ENCODE measurements at regions not wholly inside any gene's neighbourhood (a gene's known extent, or its start where the extent isn't known, plus 50 kb on each side); places are given as distances from the start of the nearest gene placed in this dataset.

- Histone ChIP-seq H3K9me3 (peaks cover 6% of the 10 kb centered on the region; the same call in 1 of the 2 replicates), H3K4me2 (no peak overlapping the region), H3K27ac (no peak overlapping the region), H3K9ac (no peak overlapping the region), H3K27me3 (no peaks in the 10 kb centered on the region), H3K36me3 (no peaks in the 10 kb centered on the region), H4K20me1 (no peaks in the 10 kb centered on the region), H3K4me3 (no peak overlapping the region), H3K4me1 (peaks cover 19% of the 10 kb centered on the region)
- TF ChIP-seq Cebpa-rat (IDR thresholded peaks at IDR 0.05) = no peak
Measured at GRCh38 chr13:106118996-106119395, 416.5 kb downstream of the EFNB2 start.

DNA sequence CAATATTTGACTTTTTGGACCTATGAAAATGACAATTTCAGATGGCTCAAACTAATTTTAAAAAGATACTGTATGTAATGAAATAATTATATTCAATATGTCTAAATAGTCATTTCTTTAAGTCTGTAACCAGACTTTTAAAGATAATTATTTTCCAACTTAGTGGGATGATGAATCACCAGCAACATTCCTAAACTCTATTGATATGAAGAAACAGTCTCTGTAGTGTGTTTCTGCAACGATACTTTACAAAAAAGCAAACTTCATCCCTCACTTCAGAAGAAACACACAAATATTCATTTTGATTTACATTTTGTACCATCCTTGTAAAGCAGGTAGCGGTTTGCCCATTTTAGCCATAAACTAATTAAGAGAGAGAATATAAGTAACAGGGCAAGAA is 417.4 kb downstream of the EFNB2 start:
- Histone ChIP-seq H3K9me3 (peaks cover 6% of the 10 kb centered on the region; the same call in 1 of the 2 replicates), H3K4me1 (peaks cover 19% of the 10 kb centered on the region), H3K9ac (no peak overlapping the region), H3K36me3 (no peaks in the 10 kb centered on the region), H4K20me1 (no peaks in the 10 kb centered on the region), H3K27me3 (no peaks in the 10 kb centered on the region), H3K4me2 (no peak overlapping the region), H3K27ac (no peak overlapping the region), H3K4me3 (no peak overlapping the region)
- no peak for TF ChIP-seq Cebpa-rat (IDR thresholded peaks at IDR 0.05)

DNA sequence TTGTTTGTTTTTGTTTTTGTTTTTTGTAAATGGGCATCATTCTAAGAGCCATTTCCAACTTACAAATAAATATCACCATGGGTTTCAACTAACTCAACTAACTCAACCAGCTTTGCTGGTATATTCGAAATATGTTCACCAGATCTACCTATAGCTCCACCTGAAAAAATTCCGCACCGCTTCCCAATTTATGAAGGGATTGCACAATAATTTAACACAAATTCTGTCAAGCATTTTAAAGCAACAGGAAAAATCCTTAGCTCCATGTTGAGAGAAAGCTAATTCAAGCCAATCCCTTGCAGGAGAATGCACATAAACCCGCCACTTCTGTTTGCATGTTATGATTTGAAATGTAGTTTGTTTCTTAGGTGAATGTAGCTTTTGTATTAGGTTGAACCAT is 417.8 kb downstream of the EFNB2 start:
- H3K27me3 ChIP-seq = no peaks in the 10 kb centered on the region
- peaks cover 16% of the 10 kb centered on the region for H3K4me1 ChIP-seq
- no peaks in the 10 kb centered on the region for H4K20me1 ChIP-seq
- no peak overlapping the region for H3K27ac ChIP-seq
- TF ChIP-seq Cebpa-rat (IDR thresholded peaks at IDR 0.05) = peak; percentile 9; the same call in 1 of the 2 replicates
- no peaks in the 10 kb centered on the region for H3K36me3 ChIP-seq
- H3K9me3 ChIP-seq = peaks cover 6% of the 10 kb centered on the region; the same call in 1 of the 2 replicates
- H3K4me2 ChIP-seq = no peak overlapping the region
- no peak overlapping the region for H3K9ac ChIP-seq
- no peak overlapping the region for H3K4me3 ChIP-seq

DNA sequence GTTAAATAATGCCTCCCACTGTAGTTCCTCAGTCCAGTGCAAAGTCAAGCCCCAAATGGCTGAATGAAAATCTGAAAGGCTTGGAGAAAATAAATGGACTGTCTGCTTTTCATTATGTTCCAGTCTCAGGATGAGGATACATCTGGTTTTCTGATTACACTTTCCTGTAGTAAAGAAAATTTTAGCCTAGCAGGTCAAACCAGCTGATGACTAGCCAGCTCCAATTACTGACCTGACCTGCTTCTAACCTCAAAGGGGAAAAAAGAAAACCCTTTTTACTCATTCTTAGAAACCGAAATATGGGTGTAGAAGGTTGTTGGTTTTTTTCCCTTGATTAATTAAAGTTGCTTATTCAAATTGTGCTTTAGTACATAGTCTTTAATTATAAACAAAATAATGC is 418.4 kb downstream of the EFNB2 start:
- peaks cover 10% of the 10 kb centered on the region for H3K4me1 ChIP-seq
- H3K9me3 ChIP-seq = peaks cover 6% of the 10 kb centered on the region; the same call in 1 of the 2 replicates
- H3K4me3 ChIP-seq = no peak overlapping the region

GRCh38 chr13:106115081-106115480 is 420.4 kb downstream of the EFNB2 start:
- Histone ChIP-seq H3K9ac (no peak overlapping the region), H3K27me3 (no peaks in the 10 kb centered on the region), H3K4me1 (no peaks in the 10 kb centered on the region), H3K4me2 (no peak overlapping the region), H3K36me3 (no peaks in the 10 kb centered on the region), H3K9me3 (no peaks in the 10 kb centered on the region), H3K27ac (no peak overlapping the region), H4K20me1 (no peaks in the 10 kb centered on the region), H3K4me3 (no peak overlapping the region)
- TF ChIP-seq Cebpa-rat (IDR thresholded peaks at IDR 0.05) = no peak

More for the DNA sequence above, 418.4 kb downstream of the EFNB2 start:
- no peak overlapping the region for H3K9ac ChIP-seq
- no peaks in the 10 kb centered on the region for H3K36me3 ChIP-seq
- H3K4me2 ChIP-seq = no peak overlapping the region
- TF ChIP-seq Cebpa-rat (IDR thresholded peaks at IDR 0.05) = no peak
- H3K27ac ChIP-seq = no peak overlapping the region
- no peaks in the 10 kb centered on the region for H3K27me3 ChIP-seq
- H4K20me1 ChIP-seq = no peaks in the 10 kb centered on the region

DNA sequence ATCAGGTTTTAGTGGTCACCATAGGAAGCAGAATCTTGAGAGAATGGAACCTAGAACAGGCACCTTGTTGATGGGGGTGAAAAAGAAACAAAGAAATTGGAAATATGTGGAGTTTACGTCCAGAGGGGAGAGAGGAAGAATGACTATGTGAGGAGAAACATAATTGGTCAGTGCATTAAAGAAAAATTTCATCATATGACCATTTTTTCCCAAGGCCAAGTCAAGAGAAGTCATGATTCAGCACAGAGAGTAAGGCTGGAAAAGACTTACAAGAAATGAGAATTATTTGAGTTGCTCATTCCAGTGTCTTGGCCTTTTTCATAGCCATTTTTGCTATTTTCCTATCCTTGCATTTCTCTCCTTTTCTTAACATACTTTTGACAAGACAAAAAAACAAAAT is 421.7 kb downstream of the EFNB2 start:
- Histone ChIP-seq H3K4me2 (no peak overlapping the region), H3K9me3 (no peaks in the 10 kb centered on the region), H3K36me3 (no peaks in the 10 kb centered on the region), H3K4me1 (no peaks in the 10 kb centered on the region), H3K9ac (no peak overlapping the region), H3K27ac (no peak overlapping the region), H3K27me3 (no peaks in the 10 kb centered on the region), H3K4me3 (no peak overlapping the region), H4K20me1 (no peaks in the 10 kb centered on the region)
- no peak for TF ChIP-seq Cebpa-rat (IDR thresholded peaks at IDR 0.05)

- Histone ChIP-seq H3K9ac (no peak overlapping the region), H3K27me3 (no peaks in the 10 kb centered on the region), H3K27ac (no peak overlapping the region), H4K20me1 (no peaks in the 10 kb centered on the region), H3K9me3 (no peaks in the 10 kb centered on the region), H3K4me1 (no peaks in the 10 kb centered on the region), H3K36me3 (no peaks in the 10 kb centered on the region), H3K4me3 (no peak overlapping the region), H3K4me2 (no peak overlapping the region)
- no peak for TF ChIP-seq Cebpa-rat (IDR thresholded peaks at IDR 0.05)
Measured at GRCh38 chr13:106112191-106112590, 423.3 kb downstream of the EFNB2 start.

DNA sequence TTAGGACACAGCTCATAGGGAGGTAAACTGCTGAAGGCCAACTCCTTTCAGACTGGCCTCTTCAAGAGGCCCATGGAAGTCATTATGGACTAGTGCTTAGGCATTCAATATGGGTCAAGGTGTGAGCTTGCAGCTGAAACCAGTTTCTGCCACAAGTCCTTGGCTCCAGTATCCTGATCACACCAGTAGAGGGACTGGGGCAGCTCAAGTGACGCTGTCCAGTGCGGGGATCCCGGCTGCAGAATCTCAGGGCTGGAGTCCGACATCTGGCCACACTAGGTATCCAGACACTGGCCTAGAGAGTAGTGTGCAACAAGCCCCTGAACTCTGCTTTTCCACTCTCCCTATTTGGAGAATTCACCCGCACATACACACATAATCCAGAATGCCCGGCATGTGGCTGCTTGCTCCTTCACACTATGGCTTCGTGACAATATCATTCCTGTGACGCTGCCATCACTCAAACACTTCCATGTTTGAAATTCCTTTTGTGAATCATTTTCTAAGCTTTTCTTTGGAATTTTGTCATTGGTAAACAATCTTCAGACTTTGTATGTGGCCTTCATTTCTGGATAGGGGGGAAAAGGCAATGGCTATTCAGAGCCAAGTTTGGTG is 425.1 kb downstream of the EFNB2 start:
- Histone ChIP-seq H3K4me2 (no peak overlapping the region), H4K20me1 (no peaks in the 10 kb centered on the region), H3K4me1 (no peaks in the 10 kb centered on the region), H3K9ac (no peak overlapping the region), H3K4me3 (no peak overlapping the region), H3K36me3 (no peaks in the 10 kb centered on the region), H3K27me3 (no peaks in the 10 kb centered on the region), H3K27ac (no peak overlapping the region), H3K9me3 (no peaks in the 10 kb centered on the region)
- no peak for TF ChIP-seq Cebpa-rat (IDR thresholded peaks at IDR 0.05)

- no peak overlapping the region for H3K4me3 ChIP-seq
- H3K9me3 ChIP-seq = no peaks in the 10 kb centered on the region
- H3K27ac ChIP-seq = no peak overlapping the region
- no peak overlapping the region for H3K4me2 ChIP-seq
- no peak for TF ChIP-seq Cebpa-rat (IDR thresholded peaks at IDR 0.05)
- no peaks in the 10 kb centered on the region for H4K20me1 ChIP-seq
- no peaks in the 10 kb centered on the region for H3K4me1 ChIP-seq
- no peaks in the 10 kb centered on the region for H3K36me3 ChIP-seq
- no peaks in the 10 kb centered on the region for H3K27me3 ChIP-seq
- no peak overlapping the region for H3K9ac ChIP-seq
Measured at GRCh38 chr13:106109391-106109791, 426.1 kb downstream of the EFNB2 start.

DNA sequence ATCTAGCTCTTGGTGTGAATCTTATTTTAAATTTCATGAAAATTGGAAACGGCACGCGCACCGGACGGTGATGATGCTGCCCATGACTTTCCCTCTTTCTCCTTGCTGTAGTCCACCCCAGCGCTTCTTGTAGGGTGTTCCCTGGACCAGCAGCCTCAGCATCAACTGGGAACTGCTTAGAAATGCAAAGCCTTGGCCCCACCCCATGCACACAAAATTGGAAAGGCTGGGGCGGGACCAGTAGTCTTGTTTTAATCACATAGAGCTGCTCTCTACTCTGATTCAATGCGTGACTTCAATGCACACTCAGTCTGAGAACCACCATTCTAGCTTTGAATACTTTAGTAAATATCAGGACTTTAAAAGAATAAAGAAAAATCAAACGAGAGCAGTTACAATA is 427.1 kb downstream of the EFNB2 start:
- H4K20me1 ChIP-seq = no peaks in the 10 kb centered on the region
- no peak overlapping the region for H3K27ac ChIP-seq
- H3K36me3 ChIP-seq = no peaks in the 10 kb centered on the region
- H3K27me3 ChIP-seq = no peaks in the 10 kb centered on the region
- TF ChIP-seq Cebpa-rat (IDR thresholded peaks at IDR 0.05) = no peak
- no peak overlapping the region for H3K4me3 ChIP-seq
- no peaks in the 10 kb centered on the region for H3K9me3 ChIP-seq
- H3K9ac ChIP-seq = no peak overlapping the region
- peaks cover 4% of the 10 kb centered on the region; the same call in 1 of the 2 replicates for H3K4me1 ChIP-seq
- no peak overlapping the region for H3K4me2 ChIP-seq

DNA sequence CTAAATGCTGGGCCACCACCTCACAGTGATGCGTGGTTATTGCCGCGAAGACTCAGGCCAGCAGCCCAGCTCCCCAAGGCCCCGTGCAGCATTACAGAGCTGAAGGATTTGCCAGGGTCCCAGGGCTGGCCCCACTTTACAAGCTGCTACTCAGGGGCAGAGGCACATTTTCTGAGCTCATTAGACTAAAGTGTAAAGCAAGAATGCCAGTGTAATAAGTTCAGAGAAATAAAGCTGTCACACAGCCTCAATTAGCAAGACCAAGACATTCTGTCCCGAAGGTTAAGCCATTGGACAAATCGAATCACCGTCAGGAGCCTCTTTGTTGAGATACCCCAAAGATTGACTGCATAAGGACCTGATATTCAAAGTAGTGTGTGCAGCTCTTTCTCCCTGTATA is 428.4 kb downstream of the EFNB2 start:
- Histone ChIP-seq H3K9me3 (no peaks in the 10 kb centered on the region), H3K9ac (no peak overlapping the region), H3K36me3 (no peaks in the 10 kb centered on the region), H3K4me3 (no peak overlapping the region), H3K27me3 (no peaks in the 10 kb centered on the region), H3K4me1 (peaks cover 17% of the 10 kb centered on the region), H4K20me1 (no peaks in the 10 kb centered on the region), H3K4me2 (no peak overlapping the region), H3K27ac (no peak overlapping the region)
- no peak for TF ChIP-seq Cebpa-rat (IDR thresholded peaks at IDR 0.05)
